Right hindlimb (tissue), 1 donor: ENCODE measurements at regions not wholly inside any gene's neighbourhood (a gene's known extent, or its start where the extent isn't known, plus 50 kb on each side); places are given as distances from the start of the nearest gene placed in this dataset.

Experiments
- DNase-seq: peaks from one replicate; pipeline ENCODE4 v3.0.0-alpha.2; 2018

DNA sequence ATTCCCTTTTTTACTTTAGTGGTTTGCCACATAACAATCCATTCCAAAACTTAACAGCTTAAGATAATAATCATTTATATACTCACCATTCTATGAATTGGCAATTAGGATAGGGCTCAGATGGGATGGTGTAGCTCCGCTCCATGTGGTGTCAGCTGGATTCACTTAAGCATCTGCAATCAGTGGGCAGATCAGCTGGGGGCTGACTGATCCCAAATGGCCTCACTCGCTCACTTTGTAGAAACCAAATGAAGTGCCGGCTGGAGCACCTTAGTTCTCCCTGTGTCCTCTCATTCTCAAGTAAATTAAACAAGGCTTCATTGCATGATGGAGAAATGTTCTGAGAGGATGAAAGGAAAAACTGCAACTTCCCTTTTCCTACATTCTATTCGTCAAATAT lies 161.4 kb downstream of the WT1 start:
- no peak for DNase-seq

DNA sequence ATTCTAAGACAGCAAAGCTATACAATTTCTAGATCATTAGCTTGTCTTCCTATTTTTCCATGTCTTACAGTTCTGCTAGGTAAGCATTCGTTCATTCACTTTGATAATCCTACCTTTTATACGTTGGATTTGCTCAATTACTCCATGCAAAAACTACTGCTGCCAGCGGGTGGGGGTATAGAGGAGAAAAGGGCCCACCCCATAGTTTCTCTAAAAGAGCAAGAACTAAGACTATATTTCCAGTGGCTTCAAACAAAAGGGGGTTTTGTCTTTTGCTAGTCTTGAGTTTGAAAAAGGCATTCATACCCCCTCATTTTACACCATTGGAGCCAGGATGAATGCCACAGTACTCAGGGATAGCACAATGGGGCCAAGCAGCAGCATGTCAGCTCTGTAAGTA lies 155.7 kb downstream of the WT1 start:
- DNase-seq, result no peak

DNA sequence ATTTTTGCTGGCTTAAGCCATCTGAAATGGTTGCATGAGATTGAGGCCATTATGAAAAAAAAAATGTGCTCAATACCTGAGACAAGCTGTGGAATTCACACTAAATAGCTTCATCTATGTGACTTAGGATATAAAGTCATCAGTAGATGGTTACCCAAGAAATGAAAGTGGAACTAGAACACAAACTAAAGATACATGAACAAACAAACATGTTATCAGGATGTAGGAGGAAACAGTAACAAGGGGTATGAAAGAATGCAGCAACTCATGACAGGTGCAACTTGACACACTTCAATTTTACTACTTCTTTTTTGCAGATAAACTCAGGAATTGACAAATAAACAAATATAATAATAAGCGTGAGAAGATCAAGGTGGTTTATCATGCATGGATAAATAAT lies 155.0 kb downstream of the WT1 start:
- no peak for DNase-seq

- DNase-seq, result no peak
Measured at GRCh38 chr11:32288276-32288675, 147.1 kb downstream of the WT1 start.

DNA sequence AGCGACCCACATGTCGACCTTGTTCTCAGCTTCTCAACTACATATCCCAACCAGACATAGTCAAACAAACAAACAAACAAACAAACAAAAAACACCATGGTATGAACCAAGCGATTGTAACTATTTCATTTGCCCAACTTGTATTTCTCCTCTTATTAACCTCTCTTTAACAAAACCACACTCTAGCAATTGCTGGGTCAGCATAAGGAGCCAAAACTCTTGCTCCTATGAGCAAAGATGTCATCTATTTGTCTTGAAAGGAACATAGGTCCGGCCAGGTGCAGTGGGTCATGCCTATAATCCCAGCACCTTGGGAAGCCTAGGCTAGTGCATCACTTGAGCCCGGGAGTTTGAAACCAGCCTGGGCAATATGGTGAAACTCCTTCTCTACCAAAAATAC lies 145.6 kb downstream of the WT1 start:
- no peak for DNase-seq

- no peak for DNase-seq
Measured at GRCh38 chr11:32290783-32291182, 144.6 kb downstream of the WT1 start.

GRCh38 chr11:32297611-32298011 lies 137.7 kb downstream of the WT1 start:
- no peak for DNase-seq

DNA sequence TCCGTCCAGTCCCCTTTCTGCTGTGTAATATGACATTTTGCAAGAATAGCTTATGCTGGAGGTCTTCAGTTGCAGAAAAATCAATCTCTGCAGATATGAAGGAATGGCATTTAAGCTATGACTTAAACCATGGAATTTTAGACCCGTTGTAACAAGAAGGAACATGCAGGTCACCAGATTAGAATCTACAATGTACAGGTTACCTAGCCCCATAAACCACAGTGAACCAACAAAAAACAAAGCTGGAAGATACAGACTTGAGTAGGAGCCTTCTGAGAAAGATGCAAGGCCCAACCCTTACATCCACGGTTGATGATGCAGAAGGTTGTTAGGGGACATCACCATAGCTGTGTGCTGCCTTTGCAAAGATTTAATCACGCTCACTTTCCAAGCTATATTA lies 132.5 kb downstream of the WT1 start:
- DNase-seq, result no peak

- DNase-seq, result no peak
Measured at GRCh38 chr11:32304521-32304920, 130.8 kb downstream of the WT1 start.

DNA sequence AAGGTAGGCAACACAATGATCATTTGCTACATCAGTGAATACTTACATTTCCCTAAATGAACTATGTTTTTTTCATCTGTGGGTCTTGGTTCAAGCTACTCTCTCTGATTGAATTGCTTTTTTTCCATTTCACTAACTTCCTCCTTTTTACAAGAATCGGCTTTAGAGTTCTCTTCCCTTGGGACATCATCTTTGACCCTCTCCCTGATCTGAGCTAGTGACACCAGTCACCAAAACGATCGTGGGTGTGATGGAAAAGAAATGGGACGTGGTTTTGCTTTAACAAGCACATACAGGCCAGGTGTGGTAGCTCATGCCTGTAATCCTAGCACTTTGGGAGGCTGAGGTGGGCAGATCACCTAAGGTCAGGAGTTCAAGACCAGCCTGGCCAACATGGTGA lies 129.9 kb downstream of the WT1 start:
- no peak for DNase-seq

DNA sequence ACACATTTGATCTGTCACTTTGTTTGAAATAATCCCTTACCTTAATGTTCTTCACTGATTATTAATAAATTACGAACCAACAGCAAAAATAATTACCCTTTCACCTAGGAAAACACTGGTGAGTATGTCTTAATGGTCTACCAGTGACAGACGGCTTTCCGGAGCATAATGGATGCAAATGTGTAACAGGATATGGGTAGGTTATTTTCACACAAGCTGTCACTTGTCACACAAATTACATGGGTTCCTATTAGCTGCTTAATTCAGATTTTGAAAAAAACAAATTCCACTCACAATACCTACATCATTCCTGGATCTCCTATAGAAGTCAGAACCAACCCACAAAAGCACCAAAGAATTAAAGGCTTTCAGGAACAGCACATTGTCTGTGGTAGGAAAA lies 127.9 kb downstream of the WT1 start:
- DNase-seq, result no peak

DNA sequence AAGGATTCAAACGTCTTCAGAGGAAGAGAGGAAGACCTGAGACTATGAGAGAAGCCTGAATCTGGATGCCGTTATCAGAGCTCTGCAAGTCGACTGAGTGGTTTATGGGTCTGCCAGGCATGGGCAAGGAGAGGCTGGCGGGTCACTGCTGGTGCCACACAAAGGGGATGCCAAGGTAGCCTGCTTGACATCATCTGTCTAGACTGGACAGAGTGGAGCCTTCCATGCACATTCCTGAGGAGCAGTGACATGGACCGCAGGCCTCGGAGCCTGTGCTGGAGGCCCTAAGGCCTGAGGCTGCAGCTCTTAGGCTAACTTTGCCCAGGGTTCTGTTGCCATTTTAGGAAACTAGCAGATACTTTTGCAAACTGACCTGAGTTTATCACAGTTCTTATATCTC lies 127.4 kb downstream of the WT1 start:
- DNase-seq, result no peak

- DNase-seq, result no peak
Measured at GRCh38 chr11:32309530-32310213, 125.7 kb downstream of the WT1 start.

DNA sequence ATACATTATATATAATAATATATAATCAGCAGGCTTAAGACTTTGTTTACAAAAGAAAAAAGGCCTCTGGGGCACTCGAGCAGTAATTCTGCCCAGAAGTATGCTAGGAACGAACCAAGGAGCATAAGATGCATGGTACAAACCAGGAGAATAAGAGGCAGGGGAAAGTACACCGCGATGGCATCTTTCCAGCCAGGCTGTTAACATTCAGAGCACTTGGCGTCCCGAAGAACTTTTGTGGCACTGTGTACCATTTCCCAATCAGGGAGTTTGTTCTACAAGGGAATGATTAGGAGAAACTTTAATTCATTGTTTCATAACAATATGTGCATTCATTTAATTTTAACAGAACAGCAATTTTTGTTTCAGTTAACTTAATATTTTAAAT lies 125.1 kb downstream of the WT1 start:
- DNase-seq, result no peak

GRCh38 chr11:32311346-32312065 lies 123.8 kb downstream of the WT1 start:
- no peak for DNase-seq

DNA sequence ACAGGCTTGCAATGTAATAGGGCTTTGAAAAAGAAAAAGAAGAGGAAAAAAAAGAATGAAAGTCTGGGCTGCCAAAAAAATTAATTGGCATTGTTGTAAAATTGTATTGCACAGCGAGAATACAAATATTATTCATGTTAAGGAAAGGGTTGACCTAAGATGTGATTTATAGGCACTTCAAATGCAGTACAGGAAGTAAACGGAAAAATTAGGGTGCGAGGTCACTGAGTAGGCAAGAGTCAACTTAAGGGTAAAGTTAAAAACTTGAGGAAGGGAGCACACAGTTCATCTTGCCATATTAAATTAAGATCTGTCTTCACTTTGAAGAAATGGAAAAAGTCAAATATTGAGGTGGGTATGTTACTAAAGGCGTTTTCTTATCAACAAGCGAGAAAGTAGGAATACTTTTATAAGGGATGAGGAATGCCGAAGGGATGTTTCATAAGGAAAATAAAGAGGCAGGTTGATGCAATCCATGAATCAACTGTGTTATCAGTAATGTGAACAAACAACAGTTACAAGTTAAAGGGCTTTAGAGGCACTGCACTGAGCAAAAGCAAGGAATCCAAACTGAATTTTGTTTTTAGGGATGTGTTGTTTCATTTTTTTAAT lies 123.0 kb downstream of the WT1 start:
- no peak for DNase-seq

DNA sequence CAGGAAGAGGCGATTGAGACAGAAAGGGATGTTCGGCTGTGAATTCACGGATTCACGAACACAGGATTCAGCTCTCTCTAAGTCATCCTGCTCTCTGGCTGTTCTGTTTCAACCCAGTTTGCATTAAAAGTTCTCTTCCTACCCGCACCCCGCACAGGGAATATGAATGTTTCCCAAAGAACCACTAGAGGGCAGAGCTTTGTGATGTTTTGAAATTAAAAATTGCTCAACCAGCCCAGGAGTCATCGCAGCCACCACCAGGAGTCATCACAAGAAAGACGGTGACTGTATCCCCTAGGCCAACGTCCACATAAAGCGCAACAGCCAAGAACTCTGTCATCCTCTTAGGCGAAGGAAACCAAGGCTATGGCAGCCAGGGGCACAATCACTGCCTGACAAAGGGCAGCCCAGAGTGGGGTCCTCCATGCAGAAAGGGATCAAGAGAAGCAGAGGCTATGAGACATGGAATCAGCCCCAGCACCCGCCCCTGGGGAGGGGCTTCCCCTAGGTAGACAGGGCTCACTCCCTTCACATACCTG lies 122.4 kb downstream of the WT1 start:
- no peak for DNase-seq

GRCh38 chr11:32313477-32313876 lies 121.9 kb downstream of the WT1 start:
- DNase-seq, result no peak

- DNase-seq, result no peak
Measured at GRCh38 chr11:32315121-32315520, 120.2 kb downstream of the WT1 start.

DNA sequence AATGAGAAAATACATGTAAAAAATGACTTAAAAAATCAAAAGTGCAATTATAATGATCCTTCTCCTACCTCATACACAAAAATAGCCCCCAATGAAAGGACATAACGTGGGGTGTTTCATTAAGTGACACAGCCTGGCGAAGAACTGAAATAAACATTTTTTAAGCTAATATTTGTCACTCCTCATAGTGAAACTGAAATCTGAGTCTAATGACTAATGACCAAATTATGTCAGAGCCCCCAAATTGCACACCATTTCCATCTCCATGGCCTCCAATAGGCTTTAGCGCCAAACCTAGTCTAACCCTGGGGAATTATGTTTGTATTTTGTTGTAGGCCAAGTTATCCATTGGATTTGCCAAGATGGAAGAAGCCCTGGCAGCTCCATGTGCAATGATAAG lies 119.1 kb downstream of the WT1 start:
- DNase-seq, result no peak

- no peak for DNase-seq
Measured at GRCh38 chr11:32316858-32317642, 118.3 kb downstream of the WT1 start.

DNA sequence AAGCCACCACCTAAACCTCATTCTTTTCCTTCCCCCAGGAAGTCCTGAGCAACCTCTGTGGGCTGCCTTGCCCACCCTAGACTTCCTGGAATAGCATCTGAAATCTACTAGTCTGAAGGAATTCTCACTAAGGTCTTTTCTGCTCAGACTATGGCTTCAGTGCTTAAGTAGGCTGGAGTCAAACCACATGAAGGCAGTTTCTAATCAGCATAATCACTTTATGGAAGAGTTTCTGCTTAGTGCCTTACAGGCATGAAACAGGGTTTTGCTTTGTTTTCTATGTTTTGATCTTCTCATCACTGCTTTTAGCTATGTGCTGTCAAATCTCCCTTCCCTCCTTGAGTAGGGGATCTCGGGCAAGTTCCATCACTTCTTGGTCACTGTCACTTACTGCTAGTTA lies 117.7 kb downstream of the WT1 start:
- DNase-seq, result no peak
